Osteocyte (in vitro differentiated cells): ENCODE measurements at regions not wholly inside any gene's neighbourhood (a gene's known extent, or its start where the extent isn't known, plus 50 kb on each side); places are given as distances from the start of the nearest gene placed in this dataset.

Source experiments
- DNase-seq: peaks from one replicate; pipeline ENCODE4 v3.0.0; 2021; ENCODE audit warnings: mixed read lengths; ENCODE audit not compliant: unreplicated experiment; ENCODE audit errors: extremely low spot score
- H3K27ac Mint-ChIP-seq: one replicate; pipeline ENCODE4 v1.8.0; 2021; ENCODE audit warnings: mild to moderate bottlenecking, mixed read lengths; ENCODE audit not compliant: unreplicated experiment
- H3K27me3 Mint-ChIP-seq: one replicate; pipeline ENCODE4 v1.8.0; 2021; ENCODE audit warnings: mixed read lengths; ENCODE audit not compliant: unreplicated experiment
- H3K36me3 Mint-ChIP-seq: one replicate; pipeline ENCODE4 v1.8.0; 2021; ENCODE audit warnings: mixed read lengths; ENCODE audit not compliant: unreplicated experiment
- H3K4me1 Mint-ChIP-seq: one replicate; pipeline ENCODE4 v1.8.0; 2021; ENCODE audit warnings: mixed read lengths; ENCODE audit not compliant: unreplicated experiment
- H3K4me3 Mint-ChIP-seq: one replicate; pipeline ENCODE4 v1.8.0; 2021; ENCODE audit warnings: mild to moderate bottlenecking, moderate library complexity, mixed read lengths; ENCODE audit not compliant: unreplicated experiment
- H3K9me3 Mint-ChIP-seq: one replicate; pipeline ENCODE4 v1.8.0; 2021; ENCODE audit warnings: mixed read lengths; ENCODE audit not compliant: unreplicated experiment
- TF ChIP-seq, protein P1 (sequence below): fragments of 200-600 bp; sonication (generic); IDR thresholded peaks from 2 replicates; pipeline ENCODE4 v1.5.0; 2021; ENCODE audit warnings: antibody characterized with exemption, mild to moderate bottlenecking, moderate library complexity

DNA sequence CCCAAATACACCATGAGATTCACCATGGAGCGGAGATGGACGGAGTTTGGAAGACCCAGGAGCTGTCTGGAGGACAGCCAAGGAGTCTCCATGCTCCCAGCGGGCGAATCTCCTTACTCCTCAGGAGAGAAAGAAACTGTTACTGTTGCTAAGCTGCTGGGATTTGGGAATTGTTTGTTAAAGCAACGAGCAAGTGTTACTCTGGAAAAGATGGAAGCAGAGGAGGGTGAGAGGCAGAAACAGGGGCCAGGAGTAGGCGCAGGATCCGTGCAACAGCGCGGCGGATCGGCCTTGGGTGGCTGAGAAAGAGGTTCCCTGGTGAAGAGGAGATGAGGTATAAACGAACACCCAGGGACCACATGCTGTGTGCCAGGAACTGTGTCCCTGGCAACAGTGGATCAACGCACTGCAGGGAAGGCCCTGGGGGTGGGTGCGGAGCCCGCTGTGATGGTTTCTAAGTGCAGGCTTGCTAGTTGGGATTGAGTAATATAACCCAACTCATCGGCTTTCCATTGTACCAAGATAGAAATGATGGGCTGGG lies 1436.4 kb downstream of the BRD1 start:
- TF ChIP-seq, protein P1, sequence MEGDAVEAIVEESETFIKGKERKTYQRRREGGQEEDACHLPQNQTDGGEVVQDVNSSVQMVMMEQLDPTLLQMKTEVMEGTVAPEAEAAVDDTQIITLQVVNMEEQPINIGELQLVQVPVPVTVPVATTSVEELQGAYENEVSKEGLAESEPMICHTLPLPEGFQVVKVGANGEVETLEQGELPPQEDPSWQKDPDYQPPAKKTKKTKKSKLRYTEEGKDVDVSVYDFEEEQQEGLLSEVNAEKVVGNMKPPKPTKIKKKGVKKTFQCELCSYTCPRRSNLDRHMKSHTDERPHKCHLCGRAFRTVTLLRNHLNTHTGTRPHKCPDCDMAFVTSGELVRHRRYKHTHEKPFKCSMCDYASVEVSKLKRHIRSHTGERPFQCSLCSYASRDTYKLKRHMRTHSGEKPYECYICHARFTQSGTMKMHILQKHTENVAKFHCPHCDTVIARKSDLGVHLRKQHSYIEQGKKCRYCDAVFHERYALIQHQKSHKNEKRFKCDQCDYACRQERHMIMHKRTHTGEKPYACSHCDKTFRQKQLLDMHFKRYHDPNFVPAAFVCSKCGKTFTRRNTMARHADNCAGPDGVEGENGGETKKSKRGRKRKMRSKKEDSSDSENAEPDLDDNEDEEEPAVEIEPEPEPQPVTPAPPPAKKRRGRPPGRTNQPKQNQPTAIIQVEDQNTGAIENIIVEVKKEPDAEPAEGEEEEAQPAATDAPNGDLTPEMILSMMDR: no peak
- Mint-ChIP-seq H3K9me3 (peaks cover under 1% of the 10 kb centered on the region), H3K4me3 (no peak overlapping the region), H3K36me3 (no peaks in the 10 kb centered on the region), H3K27ac (no peak overlapping the region), H3K27me3 (peaks cover 8% of the 10 kb centered on the region), H3K4me1 (peaks cover 5% of the 10 kb centered on the region)
- DNase-seq: peak; percentile 70

DNA sequence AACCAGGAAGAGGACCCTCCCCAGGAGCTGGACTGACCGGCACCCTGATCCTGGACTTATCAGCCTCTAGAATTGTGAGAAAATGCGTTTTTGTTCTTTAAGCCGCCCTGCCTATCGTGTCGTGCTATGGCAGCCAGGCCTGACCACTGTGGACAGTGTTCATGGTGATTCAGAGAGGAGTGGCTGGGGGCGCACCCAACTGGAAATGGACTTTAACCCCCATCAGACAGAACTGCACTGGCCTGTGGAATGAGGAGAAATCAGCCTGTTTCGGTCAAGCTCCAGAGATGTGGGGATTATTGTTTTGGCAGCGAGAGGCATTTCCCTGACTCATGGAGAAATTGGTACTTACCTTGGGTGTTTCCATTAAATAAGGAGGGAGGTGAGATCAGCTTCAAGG lies 1437.8 kb downstream of the BRD1 start:
- peaks cover 9% of the 10 kb centered on the region for H3K4me1 Mint-ChIP-seq
- peaks cover 8% of the 10 kb centered on the region for H3K27me3 Mint-ChIP-seq
- H3K9me3 Mint-ChIP-seq: peaks cover 13% of the 10 kb centered on the region
- no peaks in the 10 kb centered on the region for H3K36me3 Mint-ChIP-seq
- peak; percentile 57 for DNase-seq
- TF ChIP-seq, protein P1: no peak
- no peak overlapping the region for H3K27ac Mint-ChIP-seq
- no peak overlapping the region for H3K4me3 Mint-ChIP-seq

GRCh38 chr22:48382197-48382596 lies 1445.5 kb downstream of the BRD1 start:
- no peak overlapping the region for H3K4me3 Mint-ChIP-seq
- TF ChIP-seq, protein P1: no peak

GRCh38 chr22:48380016-48380665 lies 1447.5 kb downstream of the BRD1 start:
- DNase-seq: peak; percentile 77
- no peaks in the 10 kb centered on the region for H3K36me3 Mint-ChIP-seq
- H3K27me3 Mint-ChIP-seq: peaks cover 18% of the 10 kb centered on the region
- peaks cover 10% of the 10 kb centered on the region for H3K9me3 Mint-ChIP-seq
- H3K4me3 Mint-ChIP-seq: no peak overlapping the region
- no peaks in the 10 kb centered on the region for H3K4me1 Mint-ChIP-seq
- no peak overlapping the region for H3K27ac Mint-ChIP-seq
- TF ChIP-seq, protein P1: no peak

More at GRCh38 chr22:48382197-48382596, 1445.5 kb downstream of the BRD1 start:
- Mint-ChIP-seq H3K27ac (no peak overlapping the region), H3K27me3 (peaks cover 5% of the 10 kb centered on the region), H3K9me3 (peaks cover 21% of the 10 kb centered on the region), H3K36me3 (no peaks in the 10 kb centered on the region), H3K4me1 (peaks cover 4% of the 10 kb centered on the region)
- peak; percentile 73 for DNase-seq

DNA sequence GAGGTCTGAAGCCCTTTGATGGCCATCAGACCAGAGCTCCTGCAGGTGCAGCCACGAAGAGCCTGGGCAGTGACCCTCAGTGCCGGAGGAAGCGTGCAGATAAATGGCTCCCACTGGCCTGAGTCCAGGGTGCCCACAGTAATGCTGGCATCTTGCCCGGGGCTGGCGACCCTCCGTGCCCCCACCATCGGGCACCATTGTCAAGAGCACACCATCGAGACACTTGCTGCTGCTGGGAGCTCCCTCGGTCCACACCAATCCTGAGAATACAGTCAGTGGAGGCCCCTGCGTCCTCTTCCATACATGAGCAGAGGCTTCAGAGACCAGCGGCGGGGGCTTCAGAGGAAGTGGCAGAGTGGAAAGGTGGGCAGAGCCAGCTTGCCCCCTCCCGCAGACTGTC lies 1448.3 kb downstream of the BRD1 start:
- Mint-ChIP-seq H3K36me3 (no peaks in the 10 kb centered on the region), H3K9me3 (peaks cover 4% of the 10 kb centered on the region), H3K4me1 (no peaks in the 10 kb centered on the region), H3K4me3 (no peak overlapping the region), H3K27me3 (peaks cover 18% of the 10 kb centered on the region), H3K27ac (no peak overlapping the region)
- DNase-seq: peak; percentile 80
- TF ChIP-seq, protein P1: no peak
